ENCODE measurements at regions not wholly inside any gene's neighbourhood (a gene's known extent, or its start where the extent isn't known, plus 50 kb on each side); places are given as distances from the start of the nearest gene placed in this dataset.

GRCh38 chr5:130985776-130986175 lies 179.3 kb downstream of the HINT1 start:
- Mint-ChIP-seq H3K27ac (no peak overlapping the region), H3K9me3 (peaks cover 10% of the 10 kb centered on the region), H3K4me3 (no peak overlapping the region), H3K27me3 (ENCODE audit: insufficient read depth, low read depth, poor library complexity) (peaks cover 2% of the 10 kb centered on the region), H3K4me1 (peaks cover 2% of the 10 kb centered on the region; the same call in 2 of the 3 replicates), H3K36me3 (ENCODE audit: low read depth) (peaks cover 13% of the 10 kb centered on the region)
- Histone ChIP-seq H2AFZ (no peak overlapping the region), H3K36me3 (ENCODE audit: insufficient read depth) (no peaks in the 10 kb centered on the region), H3K4me3 (no peak overlapping the region), H3K79me2 (replicated peaks; ENCODE audit: insufficient read depth) (no peaks in the 10 kb centered on the region), H3K4me1 (ENCODE audit: insufficient read depth) (no peaks in the 10 kb centered on the region), H3K27ac (ENCODE audit: low read depth) (no peak overlapping the region), H4K20me1 (replicated peaks; ENCODE audit: insufficient read depth) (no peaks in the 10 kb centered on the region), H3K27me3 (ENCODE audit: insufficient read depth) (no peaks in the 10 kb centered on the region), H3K9me2 (ENCODE audit: insufficient read depth) (no peaks in the 10 kb centered on the region), H3F3A (replicated peaks; ENCODE audit: low read depth) (no peaks in the 10 kb centered on the region), H3K4me2 (no peak overlapping the region)
- ATAC-seq = no peak
- TF ChIP-seq ZNF331 (CRISPR knock-in tag; IDR thresholded peaks at IDR 0.05; ENCODE audit: low read depth) (no peak), ETS1 (IDR thresholded peaks at IDR 0.05) (no peak), CREB1 (CRISPR knock-in tag; IDR thresholded peaks at IDR 0.05; ENCODE audit: low read depth) (no peak)
- no peak for DNase-seq (ENCODE audit: low spot score)

GRCh38 chr5:130981663-130982062 lies 183.4 kb downstream of the HINT1 start:
- H3K27me3 Mint-ChIP-seq (ENCODE audit: insufficient read depth, low read depth, poor library complexity) = no peaks in the 10 kb centered on the region
- H3K9me2 ChIP-seq (ENCODE audit: insufficient read depth) = peaks cover 5% of the 10 kb centered on the region; the same call in 1 of the 2 replicates
- ATAC-seq (no peak), DNase-seq (ENCODE audit: low spot score) (no peak)
- H3K4me1 Mint-ChIP-seq = peaks cover 3% of the 10 kb centered on the region; the same call in 2 of the 3 replicates
- no peaks in the 10 kb centered on the region for H3K36me3 ChIP-seq (ENCODE audit: insufficient read depth)
- no peak overlapping the region for H3K27ac ChIP-seq (ENCODE audit: low read depth)
- H3K27me3 ChIP-seq (ENCODE audit: insufficient read depth) = no peaks in the 10 kb centered on the region
- H3K9me3 Mint-ChIP-seq = peaks cover 13% of the 10 kb centered on the region
- H3K4me3 ChIP-seq = no peak overlapping the region
- no peak overlapping the region for H3K4me3 Mint-ChIP-seq
- no peaks in the 10 kb centered on the region for H3F3A ChIP-seq (replicated peaks; ENCODE audit: low read depth)
- no peak overlapping the region for H3K4me2 ChIP-seq
- H4K20me1 ChIP-seq (replicated peaks; ENCODE audit: insufficient read depth) = no peaks in the 10 kb centered on the region
- H3K36me3 Mint-ChIP-seq (ENCODE audit: low read depth) = peaks cover 13% of the 10 kb centered on the region
- no peak overlapping the region for H2AFZ ChIP-seq
- H3K27ac Mint-ChIP-seq = no peak overlapping the region
- no peaks in the 10 kb centered on the region for H3K79me2 ChIP-seq (replicated peaks; ENCODE audit: insufficient read depth)
- H3K4me1 ChIP-seq (ENCODE audit: insufficient read depth) = no peaks in the 10 kb centered on the region
- no peak for TF ChIP-seq REST (IDR thresholded peaks at IDR 0.05; ENCODE audit: unreplicated experiment)
- TF ChIP-seq EZH2phosphoT487 (IDR thresholded peaks at IDR 0.05; ENCODE audit: unreplicated experiment) = no peak
- no peak for TF ChIP-seq EZH2 (IDR thresholded peaks at IDR 0.05; ENCODE audit: low read depth, unreplicated experiment)
- TF ChIP-seq ZNF331 (CRISPR knock-in tag; IDR thresholded peaks at IDR 0.05; ENCODE audit: low read depth) = no peak
- no peak for TF ChIP-seq ZNF114 (CRISPR knock-in tag; IDR thresholded peaks at IDR 0.05)
- no peak for TF ChIP-seq NANOG (IDR thresholded peaks at IDR 0.05; ENCODE audit: borderline replicate concordance)
- TF ChIP-seq ETS1 (IDR thresholded peaks at IDR 0.05) = no peak
- TF ChIP-seq JUNB (IDR thresholded peaks at IDR 0.05; ENCODE audit: unreplicated experiment) = no peak
- no peak for TF ChIP-seq CTCF (conservative IDR thresholded peaks at IDR 0.05; ENCODE audit: low read depth in 2 of 2)
- no peak for TF ChIP-seq CREB1 (CRISPR knock-in tag; IDR thresholded peaks at IDR 0.05; ENCODE audit: low read depth)

Measured in GM23338 (cell line).